HepG2 (cell line): ENCODE measurements at regions not wholly inside any gene's neighbourhood (a gene's known extent, or its start where the extent isn't known, plus 50 kb on each side); places are given as distances from the start of the nearest gene placed in this dataset.
"Not testable (repeated sequence)": the region's sequence is repeated elsewhere in the genome, so short reads cannot be mapped to it uniquely, and the experiment has no call there.

Experiments used
- ATAC-seq: fragments of 200-7000 bp; cut with Tn5 transposase; 3 replicates; pipeline ENCODE4 v1.9.1; 2020; ENCODE audit warnings: mild to moderate bottlenecking, moderate library complexity
- BruUV-seq: library from RNA; stranded (reverse); fragments of 400-500 nt; replicated peaks from 2 replicates; lab custom pipeline; 2021; lab: Mats Ljungman, UMichigan
- CTCF ChIA-PET: fragments of 300-600 bp; formaldehyde crosslinking; extraction: SDS; loops from one replicate; lab custom pipeline; 2021; ENCODE audit warnings: low total read pairs, inconsistent platforms, low intra/inter-chr PET ratio; lab: Yijun Ruan, JAX
- POLR2A ChIA-PET: fragments of 350-600 bp; sonication (Branson Sonifier 250); formaldehyde crosslinking; loops from one replicate; lab custom pipeline; 2020; ENCODE audit warnings: antibody characterized with exemption, inconsistent platforms; lab: Yijun Ruan, JAX
- DNase-seq: peaks from one replicate; pipeline ENCODE4 v3.0.0-alpha.2; 2015; ENCODE audit warnings: low spot score
- FAIRE-seq: peaks from 3 replicates; lab custom pipeline; 2011; peaks lifted over from hg19 to GRCh38; lab: Jason Lieb, UNC
- H2AFZ ChIP-seq: one replicate; pipeline ENCODE4 v1.6.1; 2011; ENCODE audit warnings: low read length, inconsistent platforms
- H3K27ac ChIP-seq: fragments of 300-600 bp; 3 replicates; pipeline ENCODE4 v1.8.0; 2011; ENCODE audit warnings: mixed run types, mild to moderate bottlenecking, mixed read lengths, low read length, inconsistent platforms; ENCODE audit not compliant: insufficient read depth; ENCODE audit errors: extremely low read length
- H3K27me3 ChIP-seq, 2 experiments: fragments of 200-600 bp in 1 of 2; 2 replicates in 1 of 2; 3 replicates in 1 of 2; pipeline versions ENCODE4 v1.6.0 to v1.8.0; 2011; ENCODE audit warnings: low read length in 2 of 2, mild to moderate bottlenecking in 2 of 2, moderate library complexity in 2 of 2, inconsistent platforms in 1 of 2; ENCODE audit not compliant: insufficient read depth in 2 of 2, control insufficient read depth in 1 of 2
- H3K36me3 ChIP-seq, 2 experiments: fragments of 200-600 bp in 1 of 2; replicated peaks in 1 of 2; 2 replicates in 1 of 2; 3 replicates in 1 of 2; pipeline versions ENCODE4 v1.5.1 to v1.8.0; 2011; ENCODE audit warnings: low read length in 2 of 2, inconsistent platforms in 1 of 2; ENCODE audit not compliant: insufficient read depth in 2 of 2, control insufficient read depth in 1 of 2
- H3K4me1 ChIP-seq: 2 replicates; pipeline ENCODE4 v1.5.1; 2012; ENCODE audit warnings: low read length, inconsistent platforms; ENCODE audit not compliant: insufficient read depth
- H3K4me2 ChIP-seq: 2 replicates; pipeline ENCODE4 v1.6.0; 2011; ENCODE audit warnings: low read depth, low read length, inconsistent platforms
- H3K4me3 ChIP-seq, 3 experiments: fragments of 200-600 bp in 1 of 3; sonication (generic), shearing (Covaris generic) in 1 of 3; replicated peaks in 1 of 3; 2 replicates each; pipeline ENCODE4 v1.5.1; 2011 to 2016; ENCODE audit warnings: low read length in 3 of 3, inconsistent platforms in 2 of 3, low read depth in 2 of 3, mild to moderate bottlenecking in 2 of 3, control low read depth in 1 of 3, mixed read lengths in 1 of 3; ENCODE audit not compliant: insufficient read depth in 1 of 3
- H3K79me2 ChIP-seq: one replicate; pipeline ENCODE4 v1.6.1; 2011; ENCODE audit warnings: low read length, inconsistent platforms; ENCODE audit not compliant: insufficient read depth
- H3K9ac ChIP-seq: 2 replicates; pipeline ENCODE4 v1.6.0; 2011; ENCODE audit warnings: mild to moderate bottlenecking, low read depth, low read length, inconsistent platforms; ENCODE audit not compliant: insufficient read depth
- H3K9me3 ChIP-seq: 2 replicates; pipeline ENCODE4 v1.5.1; 2012; ENCODE audit warnings: mild to moderate bottlenecking, low read length
- H4K20me1 ChIP-seq: 2 replicates; pipeline ENCODE4 v1.6.0; 2011; ENCODE audit warnings: inconsistent platforms, mild to moderate bottlenecking, low read length, moderate library complexity; ENCODE audit not compliant: insufficient read depth
- ARID5B ChIP-seq: IDR thresholded peaks from 2 replicates; pipeline ENCODE4 v1.4.0; 2020; ENCODE audit warnings: mild to moderate bottlenecking, missing genetic modification reagents
- FOXA1 ChIP-seq, 2 experiments: fragments of 450-650 bp in 1 of 2; sonication (generic) in 1 of 2; formaldehyde crosslinking in 1 of 2; IDR thresholded peaks; 2 replicates each; pipeline versions ENCODE4 v1.4.0 to v1.6.1; 2016 to 2020; ENCODE audit warnings: missing genetic modification reagents in 1 of 2
- FOXA3 ChIP-seq: IDR thresholded peaks from 2 replicates; pipeline ENCODE4 v1.6.1; 2016; ENCODE audit warnings: missing genetic modification reagents, missing compliant biosample characterization
- GABPA ChIP-seq, 2 experiments: IDR thresholded peaks; 2 replicates each; pipeline ENCODE4 v1.6.1; 2011 to 2016; ENCODE audit warnings: low read depth in 2 of 2, low read length in 1 of 2, missing biosample characterization in 1 of 2, missing genetic modification characterization in 1 of 2
- GABPB1 ChIP-seq: IDR thresholded peaks from 2 replicates; pipeline ENCODE4 v1.6.1; 2016; ENCODE audit warnings: mild to moderate bottlenecking, missing genetic modification reagents, moderate library complexity, missing compliant biosample characterization
- ZNF687 ChIP-seq: sonication (generic); formaldehyde crosslinking; IDR thresholded peaks from 2 replicates; pipeline ENCODE4 v1.5.1; 2020; ENCODE audit warnings: mild to moderate bottlenecking, missing genetic modification reagents, moderate library complexity
- WGBS: methylation state at CpG from one replicate; pipeline ENCODE4 v1.1.6; 2017; ENCODE audit warnings: low lambda C conversion rate; 5-methylcytosine and 5-hydroxymethylcytosine counted together
- in situ Hi-C: cut with HindIII; loops from 2 replicates; pipeline ENCODE4 v1.10.0; 2017; ENCODE audit warnings: low pct_unique_long_range_greater_than_20kb; ENCODE audit not compliant: extremely low pct_ligation_motif_present
- intact Hi-C: fragments of 100-400 bp; cut with micrococcal nuclease; formaldehyde crosslinking; loops from one replicate; pipeline ENCODE4 v1.10.0; 2022; ENCODE audit not compliant: unreplicated experiment

GRCh38 chr5:117343726-117344125, 769.1 kb upstream of the SEMA6A start:
- FAIRE-seq; H4K20me1 ChIP-seq; H3K27me3 ChIP-seq; H2AFZ ChIP-seq; BruUV-seq; H3K36me3 ChIP-seq; H3K9ac ChIP-seq; H3K27ac ChIP-seq; H3K4me1 ChIP-seq; H3K79me2 ChIP-seq; DNase-seq; CTCF ChIA-PET; H3K9me3 ChIP-seq; intact Hi-C loops; in situ Hi-C loops; ATAC-seq; TF ChIP-seq GABPA (IDR thresholded peaks at IDR 0.05; ENCODE audit: low read depth, low read length); FOXA1 (IDR thresholded peaks at IDR 0.05): not testable (repeated sequence)
- peak; percentile 37; the same call in 1 of the 2 replicates for TF ChIP-seq GABPA (CRISPR knock-in tag; IDR thresholded peaks at IDR 0.05; ENCODE audit: low read depth)
- peak; percentile 17; the same call in 1 of the 2 replicates for TF ChIP-seq ZNF687 (CRISPR knock-in tag)
- TF ChIP-seq FOXA3 (CRISPR knock-in tag) = 0 out of 2 replicates have a peak, but pooled peaks have one; percentile 11
- TF ChIP-seq ARID5B (CRISPR knock-in tag) = 0 out of 2 replicates have a peak, but pooled peaks have one; percentile 11
- TF ChIP-seq FOXA1 (CRISPR knock-in tag; IDR thresholded peaks at IDR 0.05) = peak; percentile 13; the same call in 1 of the 2 replicates
- peak; percentile 49; the same call in 1 of the 2 replicates for TF ChIP-seq GABPB1 (CRISPR knock-in tag)
- no CpG with 5 or more reads among the region's 13 CpGs for WGBS
- POLR2A ChIA-PET = interaction anchor here (0.5 kb wide), 1 partner anchor 692 kb away, joined by 3 read pairs; no protein-coding TSS in a partner anchor
- H3K4me2 ChIP-seq = peak overlapping the region; percentile 74
- H3K4me3 ChIP-seq = peak overlapping the region; percentile 30 to 57 (median 44); a peak in 4 of 6 replicates
